Ovary (tissue), 3 donors: ENCODE measurements at regions not wholly inside any gene's neighbourhood (a gene's known extent, or its start where the extent isn't known, plus 50 kb on each side); places are given as distances from the start of the nearest gene placed in this dataset.

Experiments used
- POLR2A ChIP-seq: fragments of 450-650 bp; IDR thresholded peaks from one replicate; pipeline ENCODE4 v1.6.1; 2017; ENCODE audit warnings: antibody characterized with exemption, mild to moderate bottlenecking, moderate library complexity
- TF ChIP-seq, protein P1 (sequence below), 3 donors: fragments of 450-650 bp in 2 of 3; fragments of 200-600 bp in 1 of 3; IDR thresholded peaks; one replicate each; pipeline versions ENCODE4 v1.5.1 to v1.8.0; 2016 to 2022; ENCODE audit warnings: antibody characterized with exemption in 3 of 3, mild to moderate bottlenecking in 1 of 3
- donor health status: DM: no; HTN: no; CAD: no.

DNA sequence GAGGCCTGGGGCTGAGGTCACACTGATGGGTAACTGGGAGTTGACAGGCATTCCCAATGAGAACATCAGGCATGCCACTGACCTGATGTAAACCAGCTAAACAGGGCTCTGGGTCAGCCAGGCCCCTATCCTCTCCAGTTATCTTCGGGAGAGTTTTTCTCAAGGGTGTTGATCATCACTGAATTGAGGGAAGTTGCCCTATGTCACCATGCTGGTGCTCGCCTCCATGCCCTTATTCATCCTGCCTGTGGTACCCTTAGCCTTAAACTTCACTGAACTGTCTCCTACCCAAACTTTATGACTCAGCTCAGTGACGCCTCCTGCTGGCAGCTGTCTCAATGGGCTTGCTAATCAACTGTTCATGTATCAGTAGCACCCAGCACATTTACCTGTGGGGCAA, 80.7 kb upstream of the TNR start:
- no peak for TF ChIP-seq POLR2A
- TF ChIP-seq, protein P1, sequence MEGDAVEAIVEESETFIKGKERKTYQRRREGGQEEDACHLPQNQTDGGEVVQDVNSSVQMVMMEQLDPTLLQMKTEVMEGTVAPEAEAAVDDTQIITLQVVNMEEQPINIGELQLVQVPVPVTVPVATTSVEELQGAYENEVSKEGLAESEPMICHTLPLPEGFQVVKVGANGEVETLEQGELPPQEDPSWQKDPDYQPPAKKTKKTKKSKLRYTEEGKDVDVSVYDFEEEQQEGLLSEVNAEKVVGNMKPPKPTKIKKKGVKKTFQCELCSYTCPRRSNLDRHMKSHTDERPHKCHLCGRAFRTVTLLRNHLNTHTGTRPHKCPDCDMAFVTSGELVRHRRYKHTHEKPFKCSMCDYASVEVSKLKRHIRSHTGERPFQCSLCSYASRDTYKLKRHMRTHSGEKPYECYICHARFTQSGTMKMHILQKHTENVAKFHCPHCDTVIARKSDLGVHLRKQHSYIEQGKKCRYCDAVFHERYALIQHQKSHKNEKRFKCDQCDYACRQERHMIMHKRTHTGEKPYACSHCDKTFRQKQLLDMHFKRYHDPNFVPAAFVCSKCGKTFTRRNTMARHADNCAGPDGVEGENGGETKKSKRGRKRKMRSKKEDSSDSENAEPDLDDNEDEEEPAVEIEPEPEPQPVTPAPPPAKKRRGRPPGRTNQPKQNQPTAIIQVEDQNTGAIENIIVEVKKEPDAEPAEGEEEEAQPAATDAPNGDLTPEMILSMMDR (IDR thresholded peaks at IDR 0.05): no peak
